HPDE6-E6E7 (cell line): ENCODE measurements at regions not wholly inside any gene's neighbourhood (a gene's known extent, or its start where the extent isn't known, plus 50 kb on each side); places are given as distances from the start of the nearest gene placed in this dataset.
A peak's percentile ranks its signal among the peaks of the same experiment; 100 is the strongest.
"Not testable (repeated sequence)": the region's sequence is repeated elsewhere in the genome, so short reads cannot be mapped to it uniquely, and the experiment has no call there.

Experiments
- DNase-seq: peaks from one replicate; pipeline ENCODE4 v3.0.0; 2011; ENCODE audit warnings: missing footprints; ENCODE audit errors: extremely low spot score

DNA sequence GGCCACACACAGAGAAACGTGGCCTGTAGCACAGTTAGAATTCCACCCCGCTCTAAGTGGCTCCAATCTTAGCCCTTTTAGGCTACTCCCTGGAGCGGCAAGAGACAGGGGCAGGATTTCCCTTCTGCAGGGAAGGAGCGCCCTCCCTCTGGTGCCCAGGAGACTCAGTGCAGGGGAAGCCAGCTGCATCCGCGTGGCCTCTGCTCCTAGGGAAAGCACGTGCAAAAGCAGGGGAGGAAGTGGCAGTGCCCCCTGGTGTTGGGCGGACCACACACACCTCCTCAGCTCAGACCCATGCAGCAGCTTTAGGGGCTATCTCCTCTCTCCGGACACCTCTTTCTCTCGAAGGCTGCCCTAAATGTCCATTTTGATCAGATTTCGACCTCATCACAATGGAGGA lies 50.0 kb downstream of the SPRING1 start:
- DNase-seq: no peak

DNA sequence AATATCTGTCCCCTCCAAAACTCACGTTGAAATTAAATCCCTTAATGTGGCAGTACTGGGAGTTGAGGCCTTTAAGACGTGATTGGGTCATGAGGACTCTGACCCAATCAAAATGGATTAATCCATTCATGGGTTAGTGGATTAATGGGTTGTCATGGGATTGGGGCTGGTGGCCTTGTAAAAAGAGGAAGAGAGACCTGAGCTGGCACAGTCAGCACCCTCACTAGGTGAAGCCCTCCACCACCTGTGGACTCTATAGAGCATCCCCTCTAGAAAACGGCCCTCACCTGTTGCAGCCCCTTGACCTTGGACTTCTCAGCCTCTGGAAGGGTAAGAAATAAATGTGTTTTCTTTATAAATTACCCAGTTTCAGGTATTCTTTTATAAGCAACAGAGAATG lies 53.0 kb downstream of the SPRING1 start:
- no peak for DNase-seq

DNA sequence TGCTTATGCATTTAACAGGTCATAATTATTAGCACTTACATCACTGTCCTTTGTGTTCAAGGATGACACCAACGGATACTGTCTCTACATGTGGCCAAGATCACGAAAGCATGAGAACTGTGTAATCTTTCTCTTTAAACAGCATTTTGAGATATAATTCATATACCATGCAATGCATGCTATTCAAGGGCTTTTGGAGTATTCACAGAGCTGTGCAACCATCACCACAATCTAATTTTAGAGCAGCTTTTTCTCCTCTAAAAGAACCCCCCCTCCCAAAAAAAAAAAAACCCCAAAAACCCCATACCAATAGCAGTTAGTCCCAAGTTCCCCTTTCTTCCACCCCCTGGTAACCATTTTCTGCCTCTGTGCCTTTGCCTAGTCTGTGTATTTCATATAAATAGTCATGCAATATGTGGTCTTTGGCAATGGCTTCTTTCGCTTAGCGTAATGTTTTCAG lies 60.6 kb downstream of the SPRING1 start:
- DNase-seq: no peak

DNA sequence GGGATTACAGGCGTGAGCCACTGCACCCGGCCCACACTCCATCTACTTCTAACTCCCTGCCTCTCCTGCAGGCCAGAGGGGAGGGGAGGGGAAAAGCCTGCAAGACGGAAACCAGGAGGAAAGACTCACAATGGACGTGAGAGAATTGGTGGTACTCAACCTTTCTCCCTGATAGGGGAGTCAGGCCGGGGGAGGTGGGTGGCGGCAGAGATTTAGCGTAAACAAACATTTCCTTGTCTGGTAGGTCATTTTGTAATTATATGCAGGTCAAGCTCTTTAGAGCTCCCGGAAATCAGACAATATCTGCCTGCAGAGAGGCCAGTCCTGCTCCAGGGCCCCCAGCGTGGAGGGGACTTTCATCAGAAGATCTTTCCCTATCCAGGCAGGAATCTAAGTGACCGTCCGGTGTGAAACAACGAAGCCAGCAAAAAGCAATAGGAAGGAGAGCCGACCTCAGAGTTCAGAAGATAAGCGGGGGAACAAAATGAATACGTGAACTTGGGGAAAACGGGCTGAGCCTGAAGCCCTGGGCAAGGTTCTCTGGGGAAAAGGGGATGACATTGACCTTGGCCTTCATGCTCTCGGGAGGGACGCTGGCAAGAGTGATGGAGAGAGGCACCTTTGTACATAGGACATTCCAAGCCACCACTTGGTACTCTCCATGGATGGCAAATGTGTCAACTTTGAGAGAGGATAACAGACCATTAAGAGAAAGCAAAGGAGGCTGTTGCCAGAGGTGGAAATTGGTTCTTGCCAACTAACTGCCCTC lies 62.3 kb downstream of the SPRING1 start:
- DNase-seq: no peak

DNA sequence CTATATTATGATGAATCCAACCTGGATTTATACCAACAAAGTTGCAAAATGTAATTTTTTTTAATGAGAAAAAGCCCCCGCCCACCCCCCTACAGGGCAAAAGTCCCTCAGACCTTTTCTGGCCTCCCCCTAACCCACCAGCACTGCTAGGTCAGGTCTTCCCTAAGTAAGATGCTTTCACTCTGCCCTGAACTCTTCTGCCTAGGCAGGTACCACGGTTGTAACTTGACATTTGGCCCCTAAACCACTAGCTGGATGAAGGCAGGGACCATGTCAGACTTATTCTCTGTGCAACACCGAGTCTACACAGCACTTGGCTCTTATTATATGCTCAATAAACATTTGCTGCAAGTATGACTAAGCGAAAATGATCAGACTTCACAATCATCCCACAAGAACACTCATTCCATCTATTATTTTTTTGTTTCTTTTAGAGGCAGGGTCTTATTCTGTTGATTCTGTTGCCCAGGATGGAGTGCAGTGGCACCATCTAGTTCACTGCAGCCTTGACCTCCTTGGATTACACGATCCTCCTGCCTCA lies 63.2 kb downstream of the SPRING1 start:
- DNase-seq: no peak

DNA sequence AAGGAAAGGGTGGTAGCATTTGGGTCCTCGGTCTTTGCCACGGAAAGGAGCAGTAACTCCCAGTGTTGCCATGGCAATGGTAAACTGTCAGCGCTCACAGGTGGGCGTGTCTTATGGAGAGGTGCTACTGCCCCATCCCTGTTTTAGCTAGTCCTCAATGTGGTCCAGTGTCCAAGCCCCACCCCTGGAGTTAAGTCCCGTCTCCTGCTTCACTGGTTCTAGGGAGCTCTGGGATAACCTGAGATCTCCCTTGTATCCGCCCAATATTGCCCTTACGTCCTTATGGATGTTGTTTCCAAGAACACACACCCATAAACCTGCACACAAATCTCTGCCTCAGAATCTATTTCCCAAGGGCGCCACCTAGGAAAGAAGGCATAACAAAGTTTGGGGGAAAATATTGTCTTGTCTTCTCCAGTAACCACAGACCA lies 64.2 kb downstream of the SPRING1 start:
- DNase-seq: no peak

DNA sequence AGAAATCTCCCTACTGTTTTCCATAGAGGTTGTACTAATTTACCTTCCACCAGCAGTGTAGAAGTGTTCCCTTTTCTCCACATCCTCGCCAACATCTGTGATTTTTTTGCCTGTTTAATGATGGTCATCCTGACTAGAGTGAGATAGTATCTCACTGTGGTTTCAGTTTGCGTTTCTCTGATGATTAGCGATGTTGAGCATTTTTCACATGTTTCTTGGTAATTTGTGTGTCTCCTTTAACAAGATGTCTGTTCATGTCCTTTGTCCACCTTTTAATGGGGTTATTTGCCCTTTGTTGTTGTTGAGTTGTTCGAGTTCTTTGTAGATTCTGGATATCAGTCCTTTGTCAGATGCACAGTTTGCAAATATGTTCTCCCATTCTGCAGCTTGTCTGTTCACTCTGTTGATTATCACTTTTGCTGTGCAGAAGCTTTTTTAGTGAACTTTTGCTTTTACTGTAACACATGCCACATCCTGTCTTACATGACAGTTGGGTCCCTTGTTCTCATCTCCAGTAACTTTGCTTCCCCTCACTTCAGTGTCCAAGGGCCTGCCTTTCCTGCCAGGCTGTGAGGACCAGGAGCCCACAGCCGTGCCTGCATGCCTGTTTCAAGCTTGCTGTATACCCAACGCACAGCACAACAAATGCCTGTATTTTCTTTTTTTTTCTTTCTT lies 64.9 kb downstream of the SPRING1 start:
- DNase-seq: no peak

DNA sequence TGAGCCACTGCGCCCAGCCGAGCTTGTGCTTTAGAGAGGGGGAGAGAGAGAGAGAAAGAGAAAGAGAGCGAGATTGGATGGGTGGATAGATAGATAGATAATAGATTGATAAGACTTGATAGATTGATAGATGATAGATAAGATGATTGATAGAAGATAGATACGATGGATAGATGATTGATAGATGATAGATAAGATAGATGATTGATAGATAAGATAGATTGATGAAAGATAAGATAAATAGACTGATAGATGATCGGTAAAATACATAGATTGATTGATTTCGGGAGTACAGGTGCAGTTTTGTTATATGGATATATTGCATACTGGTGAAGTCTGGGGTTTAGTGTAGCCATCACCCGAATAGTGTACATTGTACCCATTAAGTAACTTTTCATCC lies 65.9 kb downstream of the SPRING1 start:
- DNase-seq: no peak

DNA sequence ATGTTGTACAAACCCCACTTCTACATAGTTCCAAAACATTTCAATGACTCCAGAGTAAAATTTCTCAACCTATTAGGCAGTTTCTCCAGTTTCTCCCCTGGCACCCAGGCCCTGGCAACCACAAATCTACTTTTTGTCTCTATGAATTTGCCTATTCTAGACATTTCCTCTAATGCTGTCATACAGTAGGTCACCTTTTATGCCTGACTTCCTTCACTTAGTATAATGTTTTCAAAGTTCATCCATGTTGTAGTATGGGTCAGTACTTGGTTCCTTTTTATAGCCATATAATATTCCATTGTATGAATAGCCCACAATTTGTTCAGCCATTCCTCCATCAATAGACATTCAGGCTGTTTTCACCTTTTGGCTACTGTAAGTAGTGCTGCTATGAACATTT lies 67.0 kb downstream of the SPRING1 start:
- DNase-seq: no peak

DNA sequence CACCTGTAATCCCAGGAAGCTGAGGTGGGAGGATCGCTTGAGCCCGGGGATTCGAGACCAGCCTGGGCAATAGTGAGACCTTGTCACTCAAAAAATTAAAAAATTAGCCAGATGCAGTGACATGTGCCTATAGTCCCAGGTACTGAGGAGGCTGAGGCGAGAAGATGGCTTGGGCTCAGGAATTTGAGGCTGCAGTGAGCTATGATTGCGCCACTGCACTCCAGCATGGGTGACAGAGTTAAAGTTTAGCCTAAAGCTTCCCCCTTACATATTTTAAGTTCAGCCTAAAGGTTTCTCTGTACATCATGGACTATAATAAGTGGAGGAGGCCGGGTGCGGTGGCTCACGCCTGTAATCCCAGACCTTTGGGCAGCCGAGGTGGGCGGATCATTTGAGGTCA lies 70.1 kb downstream of the SPRING1 start:
- no peak for DNase-seq

DNA sequence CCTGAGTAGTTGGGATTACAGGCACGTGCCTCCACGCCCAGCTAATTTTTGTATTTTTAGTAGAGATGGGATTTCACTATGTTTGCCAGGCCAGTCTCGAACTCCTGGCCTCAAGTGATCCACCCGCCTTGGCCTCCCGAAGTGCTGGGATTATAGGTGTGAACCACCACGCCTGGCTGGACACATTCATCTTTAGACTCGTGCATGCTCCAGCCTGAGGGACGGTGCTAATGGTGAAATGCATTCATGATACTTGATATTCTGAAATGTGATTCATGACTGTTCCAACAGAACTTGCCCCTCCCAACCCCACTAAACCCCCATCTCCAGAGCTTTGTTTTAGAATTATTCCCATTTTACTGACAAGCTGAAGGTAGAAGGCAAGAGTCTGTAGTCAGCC lies 71.0 kb downstream of the SPRING1 start:
- DNase-seq: not testable (repeated sequence)

DNA sequence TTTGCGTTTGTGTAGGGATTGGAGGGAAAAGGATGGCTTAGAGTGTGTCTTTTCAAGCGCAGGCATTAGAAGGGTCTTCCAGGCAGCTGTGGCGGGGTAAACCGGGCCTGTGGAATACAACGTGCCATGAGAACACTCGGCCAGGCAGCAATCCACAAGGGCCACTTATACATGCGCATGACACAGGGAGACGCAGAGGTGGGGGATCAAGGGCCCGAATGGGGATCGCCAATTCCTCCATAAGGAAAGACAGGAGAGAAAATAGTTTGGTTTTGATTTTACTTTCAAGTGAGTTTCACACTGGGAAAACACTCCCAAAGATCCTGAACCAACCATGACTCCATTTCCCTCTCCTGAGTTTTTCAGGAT lies 71.6 kb downstream of the SPRING1 start:
- no peak for DNase-seq

DNA sequence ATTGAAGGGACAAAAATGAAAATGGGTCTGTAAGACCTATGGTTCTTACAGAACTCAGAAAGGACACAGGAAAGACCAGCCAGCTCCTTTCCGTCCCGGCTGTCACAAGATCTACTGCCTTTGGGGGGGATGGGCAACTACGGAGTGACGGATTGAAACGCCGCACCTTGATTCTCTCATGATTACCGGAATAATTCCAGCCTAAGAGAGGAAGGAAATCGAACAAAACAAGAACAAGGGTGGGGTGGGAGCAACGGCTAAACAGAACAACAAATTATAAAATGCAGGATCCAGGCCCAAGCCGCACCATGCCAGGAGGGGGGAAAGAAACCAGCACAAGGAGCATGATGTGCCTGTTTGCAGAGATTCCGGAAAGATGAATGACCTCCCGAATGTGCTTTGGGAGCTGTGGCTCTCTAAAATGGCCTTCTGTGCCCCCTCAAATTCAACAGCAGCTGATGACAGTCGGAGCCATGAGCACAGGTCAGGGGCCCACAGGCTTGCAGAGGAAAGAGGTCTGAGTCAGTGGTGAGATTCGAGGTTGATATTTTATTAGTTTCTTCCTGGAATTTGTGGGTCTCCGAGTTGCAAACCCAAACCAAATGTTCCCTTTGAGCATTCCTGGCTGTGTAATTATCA lies 72.1 kb downstream of the SPRING1 start:
- DNase-seq: no peak

DNA sequence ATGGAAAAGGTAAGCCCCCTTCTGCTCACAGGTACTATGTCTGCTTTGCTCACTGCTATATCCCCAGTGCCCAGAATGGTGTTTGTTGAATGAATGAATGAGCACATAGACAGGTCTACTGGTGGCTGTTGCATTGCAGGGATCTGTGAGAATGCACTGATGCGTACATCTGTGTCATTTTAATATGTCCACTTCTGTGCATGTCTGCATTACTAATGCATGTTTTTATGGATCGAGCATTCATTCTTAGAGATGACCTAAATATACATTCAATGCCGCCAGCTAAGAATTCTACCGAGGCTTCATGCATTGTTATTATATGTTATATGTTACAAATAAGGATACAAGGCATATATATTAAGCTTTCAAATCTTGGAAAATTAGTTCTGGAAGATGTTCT lies 73.8 kb downstream of the SPRING1 start:
- DNase-seq: no peak

DNA sequence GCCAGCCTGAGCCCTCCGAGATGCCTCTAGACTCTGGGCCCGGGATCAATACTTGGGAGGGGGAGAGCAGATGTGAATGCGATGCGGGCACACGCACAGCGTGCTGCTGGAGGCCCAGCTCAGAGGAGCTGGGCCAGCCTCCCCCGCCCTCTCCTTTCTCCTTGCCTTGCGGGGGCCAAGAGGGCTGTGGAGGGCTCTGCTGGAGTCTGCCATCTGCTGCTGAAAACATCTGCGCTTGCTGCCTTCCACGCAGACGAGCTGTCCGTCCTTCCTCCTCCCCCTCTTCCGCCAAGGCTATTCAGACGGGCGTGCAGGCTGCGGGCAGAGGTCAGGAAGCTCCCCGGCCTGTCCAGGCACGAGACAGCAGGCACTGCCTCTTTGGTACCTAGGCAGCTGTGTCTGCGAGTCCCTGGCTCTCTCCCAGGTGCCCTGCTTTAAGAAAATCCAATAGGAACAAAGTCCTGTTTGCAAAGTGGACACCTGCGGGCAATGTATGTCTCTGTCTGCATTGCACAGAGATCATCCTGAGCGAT lies 75.2 kb downstream of the SPRING1 start:
- no peak for DNase-seq

DNA sequence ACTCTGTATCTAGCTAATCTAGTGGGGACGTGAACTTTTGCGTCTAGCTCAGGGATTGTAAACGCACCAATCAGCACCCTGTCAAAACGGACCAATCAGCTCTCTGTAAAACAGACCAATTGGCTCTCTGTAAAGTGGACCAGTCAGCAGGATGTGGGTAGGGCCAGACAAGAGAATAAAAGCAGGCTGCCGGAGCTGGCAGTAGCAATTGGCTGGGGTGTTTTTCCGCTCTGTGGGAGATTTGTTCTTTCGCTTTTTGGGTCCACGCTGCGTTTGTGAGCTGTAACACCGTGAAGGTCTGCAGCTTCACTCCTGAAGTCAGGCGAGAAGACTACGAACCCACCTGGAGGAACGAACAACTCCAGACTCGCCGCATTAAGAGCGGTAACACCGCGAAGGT lies 76.5 kb downstream of the SPRING1 start:
- no peak for DNase-seq

DNA sequence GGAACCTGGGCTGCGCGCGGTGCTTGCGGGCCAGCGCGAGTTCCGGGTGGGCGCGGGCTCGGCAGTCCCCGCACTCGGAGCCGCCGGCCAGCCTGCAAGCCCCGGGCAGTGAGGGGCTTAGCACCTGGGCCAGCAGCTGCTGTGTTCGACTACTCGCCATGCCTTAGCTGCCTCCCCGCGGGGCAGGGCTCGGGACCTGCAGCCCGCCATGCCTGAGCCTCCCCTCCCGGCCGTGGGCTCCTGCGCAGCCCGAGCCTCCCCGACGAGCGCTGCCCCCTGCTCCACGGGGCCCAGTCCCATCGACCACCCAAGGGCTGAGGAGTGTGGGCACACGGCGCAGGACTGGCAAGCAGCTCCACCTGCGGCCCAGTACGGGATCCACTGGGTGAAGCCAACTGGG lies 77.1 kb downstream of the SPRING1 start:
- DNase-seq: not testable (repeated sequence)

DNA sequence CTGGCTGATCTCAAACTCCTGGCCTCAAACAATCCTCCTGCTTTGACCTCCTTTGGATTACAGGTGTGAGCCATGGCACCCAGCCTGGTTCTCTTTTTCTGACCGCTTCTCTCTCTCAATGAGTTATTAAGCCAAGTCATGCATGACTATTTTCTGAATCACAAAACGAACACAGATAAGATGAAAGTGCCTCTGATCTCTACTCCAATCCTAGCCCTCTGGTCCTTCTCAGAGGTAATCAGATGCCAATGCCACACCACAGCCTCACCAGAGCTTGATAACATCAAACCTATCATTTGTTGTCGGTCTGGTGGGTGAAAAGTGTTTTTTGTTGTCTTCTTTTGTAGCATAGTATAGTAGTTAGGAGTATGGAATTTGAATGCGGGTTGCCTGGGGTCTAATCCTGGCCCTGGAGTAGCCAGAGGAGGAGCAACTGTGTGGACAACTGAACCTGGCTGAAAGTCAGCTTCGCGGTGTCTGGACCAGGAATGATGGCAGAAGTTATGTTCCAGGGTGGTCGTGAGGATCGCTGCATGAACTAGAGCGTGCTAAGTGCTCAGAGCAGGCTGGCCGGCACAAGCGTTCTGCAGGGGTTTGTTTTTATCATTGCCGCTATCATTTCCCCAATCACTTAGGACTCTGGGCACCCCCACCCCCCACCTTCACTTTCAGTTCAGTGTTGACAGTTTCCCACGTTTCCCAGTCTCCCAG lies 77.9 kb downstream of the SPRING1 start:
- peak; percentile 12 for DNase-seq

DNA sequence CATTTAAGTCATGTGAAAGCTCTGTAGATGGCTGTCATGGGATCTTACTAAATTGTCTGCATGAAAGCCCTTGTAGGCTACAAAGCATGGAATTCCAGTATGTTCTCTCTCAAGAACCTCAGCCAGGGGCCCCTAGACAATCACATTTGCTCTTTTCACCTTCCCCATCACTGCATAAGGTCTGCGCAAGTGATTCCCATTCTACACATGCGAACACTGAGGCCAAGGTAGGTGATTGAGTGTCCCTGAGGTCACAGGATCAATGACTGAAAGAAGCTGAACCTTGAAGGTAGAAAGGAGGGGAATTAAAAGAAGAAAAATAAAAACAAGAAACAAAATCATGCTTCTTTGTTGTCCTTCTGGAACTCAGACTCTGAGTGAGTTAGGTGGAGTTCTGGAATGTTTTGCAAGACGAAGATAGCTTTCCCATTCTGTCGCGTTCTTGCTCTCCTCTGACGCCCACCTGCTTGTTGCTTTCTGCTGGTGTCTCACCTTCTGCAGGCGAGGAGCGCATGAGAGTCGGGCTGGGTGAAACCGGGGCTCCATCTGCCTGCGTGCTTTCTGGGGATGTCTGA lies 79.9 kb downstream of the SPRING1 start:
- no peak for DNase-seq

DNA sequence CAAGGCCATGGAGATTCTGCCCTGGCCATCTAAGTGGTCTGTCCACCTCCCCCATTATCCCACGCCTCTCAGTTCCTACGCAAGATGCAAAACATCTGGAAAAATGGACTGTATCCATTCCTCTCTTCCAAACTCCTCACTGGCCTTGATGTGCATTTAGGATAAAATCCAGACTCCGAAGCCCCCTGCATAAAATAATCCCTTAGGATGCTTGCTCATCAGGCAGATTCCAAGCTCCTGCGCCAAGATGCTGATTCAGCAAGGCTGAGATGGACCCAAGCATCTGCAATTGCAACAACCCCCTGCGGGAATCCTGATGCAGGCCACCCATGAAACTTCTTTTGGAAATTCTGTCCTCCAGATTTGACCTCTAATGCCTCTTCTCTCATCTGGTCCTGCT lies 81.6 kb downstream of the SPRING1 start:
- no peak for DNase-seq

DNA sequence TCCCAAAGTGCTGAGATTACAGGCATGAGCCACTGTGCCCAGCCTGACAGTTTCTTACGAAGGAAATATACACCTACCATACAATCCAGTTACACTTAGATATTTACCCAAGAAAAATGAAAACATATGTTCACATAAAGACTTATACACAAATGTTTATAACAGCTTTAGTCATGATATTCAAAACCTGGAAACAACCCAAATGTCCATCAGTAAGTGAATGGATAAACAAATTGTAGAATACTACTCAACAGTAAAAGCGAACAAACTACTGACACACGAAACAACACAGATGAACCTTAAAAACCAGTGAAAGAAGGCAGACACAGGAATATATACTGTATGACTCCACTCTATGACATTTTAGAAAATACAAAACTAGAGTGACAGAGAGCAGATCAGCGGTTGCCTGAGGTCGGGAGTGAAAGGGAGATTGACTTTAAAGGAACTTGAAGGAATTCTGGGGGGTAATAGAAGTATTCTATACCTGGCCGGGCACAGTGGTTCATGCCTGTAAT lies 83.6 kb downstream of the SPRING1 start:
- no peak for DNase-seq
